ENCODE measurements at regions not wholly inside any gene's neighbourhood (a gene's known extent, or its start where the extent isn't known, plus 50 kb on each side); places are given as distances from the start of the nearest gene placed in this dataset.

DNA sequence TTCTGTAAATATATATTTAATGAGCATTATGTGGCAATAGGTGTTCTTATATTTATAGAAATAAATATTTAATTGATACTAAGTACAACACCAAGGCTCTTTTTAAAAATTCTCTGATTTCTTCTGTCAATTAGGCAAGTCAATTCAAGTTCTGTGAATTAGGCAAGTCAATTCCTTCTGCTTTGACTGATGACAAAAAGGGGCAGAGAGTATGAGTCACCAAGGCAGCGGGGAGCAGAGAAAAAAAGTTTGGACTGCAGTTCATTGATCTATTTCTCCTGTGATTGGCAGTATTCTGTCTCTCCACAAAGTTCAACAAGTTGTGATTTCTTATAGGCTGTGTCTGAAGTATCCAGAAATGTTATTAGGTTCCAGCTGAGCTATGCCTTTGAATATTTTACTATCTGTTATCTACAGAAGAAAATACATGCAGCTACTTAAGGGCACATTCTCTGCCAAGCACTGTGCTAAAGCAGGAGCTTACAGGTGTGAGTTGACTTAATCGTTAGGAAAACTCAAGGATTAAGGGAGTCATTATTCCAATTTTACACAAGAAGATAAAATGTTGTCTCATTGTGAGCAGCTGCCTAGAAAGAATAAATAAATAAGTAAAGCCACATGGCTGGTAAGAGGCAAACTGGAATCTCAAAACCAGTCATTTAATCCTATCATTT lies 206.4 kb upstream of the ALG10B start:
- intact Hi-C loops (cut with micrococcal nuclease), result no loop called here
- Histone ChIP-seq H3K4me1 (ENCODE audit: control insufficient read depth, extremely low read depth, insufficient read depth, low read length) (no peaks in the 10 kb centered on the region), H3K36me3 (ENCODE audit: control insufficient read depth in 2 of 2, extremely low read depth in 1 of 2, insufficient read depth in 2 of 2, low read length in 2 of 2) (no peaks in the 10 kb centered on the region), H2AFZ (ENCODE audit: low read depth, low read length) (no peak overlapping the region), H3K9ac (replicated peaks; ENCODE audit: extremely low read depth, insufficient read depth, low read length) (no peak overlapping the region), H3K4me2 (ENCODE audit: insufficient read depth, low read length) (no peak overlapping the region), H3K27ac (ENCODE audit: insufficient read depth, low read depth, low read length) (no peak overlapping the region), H4K20me1 (replicated peaks; ENCODE audit: control insufficient read depth, extremely low read depth, insufficient read depth, low read length) (no peaks in the 10 kb centered on the region), H3K27me3 (ENCODE audit: control insufficient read depth in 2 of 2, insufficient read depth in 2 of 2, low read length in 2 of 2) (no peaks in the 10 kb centered on the region), H3K4me3 (replicated peaks in 1 of 3; ENCODE audit: insufficient read depth in 1 of 3, low read depth in 1 of 3, low read length in 3 of 3) (no peak overlapping the region), H3K9me3 (replicated peaks; ENCODE audit: control insufficient read depth, insufficient read depth, low read length) (no peaks in the 10 kb centered on the region), H3K9me1 (replicated peaks; ENCODE audit: control insufficient read depth, extremely low read depth, insufficient read depth, low read length) (no peaks in the 10 kb centered on the region), H3K79me2 (ENCODE audit: control insufficient read depth, insufficient read depth, low read length) (no peaks in the 10 kb centered on the region)
- ChIA-PET CTCF (no interaction called here), POLR2A (no interaction called here)
- dilution Hi-C loops (cut with MboI; ENCODE audit: extremely low pct_ligation_motif_present, low sequenced_read_pairs), result no loop called here
- DNase-seq (ENCODE audit: low read depth, low spot score), result no peak
- no TSS peak for BruUV-seq (replicated peaks)
- TF ChIP-seq JUN (IDR thresholded peaks at IDR 0.05; ENCODE audit: borderline replicate concordance, insufficient read depth, insufficient read length, low read depth) (no peak), POLR2A (IDR thresholded peaks at IDR 0.05; ENCODE audit: low read depth, low read length) (no peak)
- TF ChIP-seq, protein P1, sequence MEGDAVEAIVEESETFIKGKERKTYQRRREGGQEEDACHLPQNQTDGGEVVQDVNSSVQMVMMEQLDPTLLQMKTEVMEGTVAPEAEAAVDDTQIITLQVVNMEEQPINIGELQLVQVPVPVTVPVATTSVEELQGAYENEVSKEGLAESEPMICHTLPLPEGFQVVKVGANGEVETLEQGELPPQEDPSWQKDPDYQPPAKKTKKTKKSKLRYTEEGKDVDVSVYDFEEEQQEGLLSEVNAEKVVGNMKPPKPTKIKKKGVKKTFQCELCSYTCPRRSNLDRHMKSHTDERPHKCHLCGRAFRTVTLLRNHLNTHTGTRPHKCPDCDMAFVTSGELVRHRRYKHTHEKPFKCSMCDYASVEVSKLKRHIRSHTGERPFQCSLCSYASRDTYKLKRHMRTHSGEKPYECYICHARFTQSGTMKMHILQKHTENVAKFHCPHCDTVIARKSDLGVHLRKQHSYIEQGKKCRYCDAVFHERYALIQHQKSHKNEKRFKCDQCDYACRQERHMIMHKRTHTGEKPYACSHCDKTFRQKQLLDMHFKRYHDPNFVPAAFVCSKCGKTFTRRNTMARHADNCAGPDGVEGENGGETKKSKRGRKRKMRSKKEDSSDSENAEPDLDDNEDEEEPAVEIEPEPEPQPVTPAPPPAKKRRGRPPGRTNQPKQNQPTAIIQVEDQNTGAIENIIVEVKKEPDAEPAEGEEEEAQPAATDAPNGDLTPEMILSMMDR (IDR thresholded peaks at IDR 0.05; ENCODE audit: extremely low read depth in 1 of 2, insufficient read depth in 1 of 2, low read depth in 1 of 2, low read length in 2 of 2), result no peak
- TF ChIP-seq, protein P2, sequence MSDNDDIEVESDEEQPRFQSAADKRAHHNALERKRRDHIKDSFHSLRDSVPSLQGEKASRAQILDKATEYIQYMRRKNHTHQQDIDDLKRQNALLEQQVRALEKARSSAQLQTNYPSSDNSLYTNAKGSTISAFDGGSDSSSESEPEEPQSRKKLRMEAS (IDR thresholded peaks at IDR 0.05; ENCODE audit: insufficient read depth, insufficient read length), result no peak
- no peak for FAIRE-seq

DNA sequence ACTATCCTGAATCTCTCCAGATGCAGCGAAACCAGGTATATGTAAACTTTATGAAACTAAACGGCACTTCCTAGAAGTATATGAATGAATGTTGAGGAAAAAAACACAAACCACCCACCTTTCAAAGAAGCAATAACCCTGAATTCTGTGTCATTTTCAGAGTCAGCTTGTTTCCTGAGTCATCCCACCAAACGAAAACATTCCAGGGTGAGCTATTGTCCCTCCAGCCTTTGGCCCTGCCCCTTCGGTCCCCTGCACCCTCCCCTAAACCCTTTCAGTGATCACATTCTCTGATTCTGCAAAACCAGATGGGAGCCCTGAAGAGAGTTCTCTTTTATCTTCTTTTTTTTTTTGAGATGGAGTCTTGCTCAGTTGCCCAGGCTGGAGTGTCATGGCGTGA lies 202.6 kb upstream of the ALG10B start:
- Histone ChIP-seq H3K9me3 (replicated peaks; ENCODE audit: control insufficient read depth, insufficient read depth, low read length) (no peaks in the 10 kb centered on the region), H3K9ac (replicated peaks; ENCODE audit: extremely low read depth, insufficient read depth, low read length) (no peak overlapping the region), H3K27ac (ENCODE audit: insufficient read depth, low read depth, low read length) (no peak overlapping the region), H3K27me3 (ENCODE audit: control insufficient read depth in 2 of 2, insufficient read depth in 2 of 2, low read length in 2 of 2) (no peaks in the 10 kb centered on the region), H2AFZ (ENCODE audit: low read depth, low read length) (no peak overlapping the region), H3K4me3 (replicated peaks in 1 of 3; ENCODE audit: insufficient read depth in 1 of 3, low read depth in 1 of 3, low read length in 3 of 3) (no peak overlapping the region), H3K4me2 (ENCODE audit: insufficient read depth, low read length) (no peak overlapping the region), H4K20me1 (replicated peaks; ENCODE audit: control insufficient read depth, extremely low read depth, insufficient read depth, low read length) (no peaks in the 10 kb centered on the region), H3K9me1 (replicated peaks; ENCODE audit: control insufficient read depth, extremely low read depth, insufficient read depth, low read length) (no peaks in the 10 kb centered on the region), H3K79me2 (ENCODE audit: control insufficient read depth, insufficient read depth, low read length) (no peaks in the 10 kb centered on the region), H3K4me1 (ENCODE audit: control insufficient read depth, extremely low read depth, insufficient read depth, low read length) (no peaks in the 10 kb centered on the region), H3K36me3 (ENCODE audit: control insufficient read depth in 2 of 2, extremely low read depth in 1 of 2, insufficient read depth in 2 of 2, low read length in 2 of 2) (no peaks in the 10 kb centered on the region)
- dilution Hi-C loops (cut with MboI; ENCODE audit: extremely low pct_ligation_motif_present, low sequenced_read_pairs), result no loop called here
- no TSS peak for BruUV-seq (replicated peaks)
- ChIA-PET POLR2A (no interaction called here), CTCF (no interaction called here)
- FAIRE-seq, result no peak
- no peak for DNase-seq (ENCODE audit: low read depth, low spot score)
- intact Hi-C loops (cut with micrococcal nuclease), result no loop called here
- TF ChIP-seq, protein P2 (IDR thresholded peaks at IDR 0.05; ENCODE audit: insufficient read depth, insufficient read length), result no peak
- TF ChIP-seq EZH2 (IDR thresholded peaks at IDR 0.05; ENCODE audit: borderline replicate concordance, low read depth, low read length, severe bottlenecking) (no peak), POLR2AphosphoS5 (IDR thresholded peaks at IDR 0.05; ENCODE audit: insufficient read depth, low read depth, low read length) (no peak), FOS (IDR thresholded peaks at IDR 0.05; ENCODE audit: borderline replicate concordance, insufficient read depth, low read length) (no peak), POLR2A (IDR thresholded peaks at IDR 0.05; ENCODE audit: low read depth, low read length) (no peak), GATA2 (IDR thresholded peaks at IDR 0.05; ENCODE audit: insufficient read depth, insufficient read length, low read depth, low read length) (no peak)
